GM21786 (cell line): ENCODE measurements at regions not wholly inside any gene's neighbourhood (a gene's known extent, or its start where the extent isn't known, plus 50 kb on each side); places are given as distances from the start of the nearest gene placed in this dataset.
"Not testable (repeated sequence)": the region's sequence is repeated elsewhere in the genome, so short reads cannot be mapped to it uniquely, and the experiment has no call there.

Source experiments
- ATAC-seq: cut with Tn5 transposase; IDR thresholded peaks from one replicate; pipeline ENCODE4 v1.9.1; 2021; ENCODE audit not compliant: unreplicated experiment

DNA sequence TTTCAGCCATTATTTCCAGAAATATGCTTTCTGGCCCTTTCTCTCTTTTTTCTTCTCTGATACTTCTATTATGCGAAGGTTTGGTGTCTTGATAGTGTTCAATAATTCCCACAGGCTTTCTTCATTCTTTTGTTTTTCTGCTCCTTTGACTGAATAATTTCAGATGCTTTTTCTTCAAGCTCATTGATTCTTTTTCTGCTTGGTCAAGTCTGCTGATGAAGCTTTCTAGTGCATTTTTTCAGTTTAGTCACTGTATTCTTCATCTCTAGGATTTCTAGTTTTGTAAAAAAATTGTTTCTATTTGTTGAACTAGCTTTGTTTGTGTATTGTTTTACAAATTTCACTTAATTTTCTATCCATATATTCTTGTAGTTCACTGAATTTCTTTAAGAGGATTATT is 304.0 kb upstream of the TARS1 start:
- ATAC-seq: no peak

DNA sequence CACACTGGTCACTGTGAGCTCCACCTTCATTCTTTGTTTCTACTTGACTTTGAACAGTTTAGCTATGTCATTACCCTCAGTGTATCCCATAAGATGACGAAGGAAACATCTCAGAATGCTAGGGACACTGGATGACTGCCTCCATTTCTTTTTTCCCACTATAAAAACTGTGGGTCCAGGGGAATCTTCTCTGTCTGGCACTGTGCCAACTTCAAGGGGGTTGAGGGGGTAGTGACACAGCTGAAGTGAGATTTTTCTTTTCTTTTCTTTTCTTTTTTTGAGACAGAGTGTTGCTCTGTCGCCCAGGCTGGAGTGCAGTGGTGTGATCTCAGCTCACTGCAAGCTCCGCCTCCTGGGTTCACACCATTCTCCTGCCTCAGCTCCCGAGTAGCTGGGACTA is 302.6 kb upstream of the TARS1 start:
- not testable (repeated sequence) for ATAC-seq

DNA sequence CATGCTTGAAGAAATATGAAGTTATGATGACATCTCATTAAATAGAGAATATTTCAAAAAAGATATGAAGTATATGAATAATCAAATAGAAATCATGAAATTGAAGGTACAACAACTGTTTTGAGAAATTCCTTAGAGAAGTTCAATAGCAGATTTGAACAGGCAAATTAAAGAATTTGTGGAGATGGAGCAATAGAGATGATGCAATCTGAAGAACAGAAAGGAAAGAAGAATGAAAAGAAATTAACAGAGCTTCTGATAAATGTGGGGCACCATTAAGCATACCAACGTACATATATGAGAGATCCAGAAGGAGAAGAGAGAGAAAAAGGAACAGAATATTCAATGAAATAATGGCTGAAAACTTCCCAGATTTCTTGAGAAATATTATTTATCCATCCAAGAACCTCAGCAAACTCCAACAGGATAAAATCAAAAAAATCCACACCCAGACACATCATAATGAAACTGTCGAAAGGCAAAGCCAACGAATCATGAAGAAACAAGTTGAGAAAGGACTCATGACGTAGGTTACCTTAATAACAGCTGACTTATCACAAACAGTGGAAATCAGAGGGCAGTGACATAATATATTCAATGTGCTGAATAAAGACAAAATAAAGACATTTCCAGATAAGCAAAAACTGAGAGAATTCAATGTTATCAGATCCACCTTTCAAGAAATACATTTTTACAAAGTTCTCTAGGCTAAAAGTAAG is 297.2 kb upstream of the TARS1 start:
- ATAC-seq: no peak

DNA sequence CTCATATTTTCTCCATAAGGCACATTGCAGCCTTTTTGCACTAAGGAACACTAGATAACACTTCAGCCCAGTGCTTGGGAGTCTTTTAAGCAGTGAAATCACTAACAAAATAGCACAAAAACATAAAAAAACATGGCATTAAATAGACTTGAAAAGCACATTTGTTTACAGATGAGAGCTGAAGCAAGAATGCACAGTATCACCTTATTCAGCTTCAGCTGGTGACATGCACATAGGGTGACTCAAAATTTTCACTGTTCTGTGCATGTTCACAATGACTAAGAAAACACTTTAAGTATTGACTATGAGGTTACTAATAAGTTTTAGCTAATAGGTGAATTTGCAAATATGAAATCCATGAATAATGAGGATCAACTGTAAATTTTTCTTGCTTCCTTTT is 293.9 kb upstream of the TARS1 start:
- no peak for ATAC-seq

DNA sequence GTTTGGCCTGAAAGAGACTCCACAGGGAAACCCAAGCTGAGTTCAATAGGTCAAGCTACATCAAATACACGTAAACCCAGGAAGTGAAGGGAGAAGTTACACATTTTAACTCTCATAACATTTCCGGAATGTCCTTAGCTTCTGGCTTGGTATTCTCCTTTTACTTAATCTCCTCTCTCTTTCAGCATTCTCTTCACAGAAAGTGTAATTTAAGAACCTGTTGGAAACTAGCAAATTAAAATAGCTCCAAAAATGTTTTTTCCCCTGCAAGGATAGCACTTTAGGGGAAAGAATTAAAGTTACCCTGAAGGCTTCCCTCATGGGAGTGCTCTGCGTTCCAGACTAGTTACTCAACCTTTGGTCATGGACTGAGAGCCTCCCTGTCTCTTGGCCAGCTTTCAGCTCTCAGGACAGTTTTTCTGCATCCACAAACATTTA is 292.7 kb upstream of the TARS1 start:
- no peak for ATAC-seq

DNA sequence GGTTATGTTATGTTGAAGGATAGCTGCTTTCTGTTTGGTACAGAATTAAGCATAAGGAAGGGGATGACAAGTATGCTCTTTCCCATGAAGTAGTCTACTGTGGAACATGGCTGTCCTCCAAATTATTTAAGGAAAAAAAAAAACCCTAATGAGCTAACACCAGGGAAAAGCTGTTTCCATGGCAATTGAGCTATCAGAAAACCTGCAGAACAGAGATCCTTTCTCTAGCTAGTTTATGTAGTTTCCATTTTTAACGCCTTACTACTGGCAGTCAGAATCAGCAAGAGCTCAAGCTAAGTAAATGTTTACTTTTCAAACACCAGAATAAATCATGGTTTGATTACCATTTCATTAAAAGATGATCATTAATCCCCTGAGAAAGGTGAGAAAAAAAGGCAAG is 287.4 kb upstream of the TARS1 start:
- no peak for ATAC-seq

DNA sequence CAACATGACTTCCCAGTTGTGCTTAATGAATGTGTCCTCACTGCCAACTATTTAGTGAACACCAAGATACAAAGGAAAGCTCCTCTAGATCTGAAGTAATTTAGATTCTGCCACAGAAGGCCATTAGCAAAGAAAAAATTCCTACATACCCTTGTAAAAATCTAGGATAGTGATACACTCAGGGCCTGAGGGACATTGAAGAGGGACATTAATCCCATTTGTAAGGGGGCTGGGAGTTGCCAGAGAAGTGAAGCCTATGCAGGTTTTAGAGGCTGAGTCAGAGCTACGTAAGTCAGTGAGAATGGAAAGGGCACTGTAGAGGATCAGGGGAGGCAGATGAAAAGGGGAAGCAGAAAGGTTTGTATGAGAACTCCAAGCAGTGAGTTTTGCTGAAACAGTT is 286.9 kb upstream of the TARS1 start:
- no peak for ATAC-seq

DNA sequence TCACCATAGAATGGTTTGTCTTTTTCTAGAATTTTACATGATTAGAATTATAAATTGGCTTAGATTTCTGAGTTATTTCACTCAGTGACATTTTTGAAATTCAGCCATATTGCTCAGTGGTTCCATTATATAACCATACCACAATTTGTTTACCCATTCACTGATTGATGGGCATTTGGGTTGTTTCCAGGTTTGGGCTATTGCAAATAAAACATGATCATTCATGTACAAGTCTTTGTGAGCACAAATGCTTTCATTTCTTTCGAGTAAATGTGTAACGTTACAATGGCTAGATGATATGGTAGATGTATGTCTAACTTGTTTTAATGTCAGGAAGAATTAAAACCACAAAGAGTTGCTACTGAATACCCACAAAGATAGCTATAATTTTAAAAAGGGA is 279.9 kb upstream of the TARS1 start:
- ATAC-seq: no peak

DNA sequence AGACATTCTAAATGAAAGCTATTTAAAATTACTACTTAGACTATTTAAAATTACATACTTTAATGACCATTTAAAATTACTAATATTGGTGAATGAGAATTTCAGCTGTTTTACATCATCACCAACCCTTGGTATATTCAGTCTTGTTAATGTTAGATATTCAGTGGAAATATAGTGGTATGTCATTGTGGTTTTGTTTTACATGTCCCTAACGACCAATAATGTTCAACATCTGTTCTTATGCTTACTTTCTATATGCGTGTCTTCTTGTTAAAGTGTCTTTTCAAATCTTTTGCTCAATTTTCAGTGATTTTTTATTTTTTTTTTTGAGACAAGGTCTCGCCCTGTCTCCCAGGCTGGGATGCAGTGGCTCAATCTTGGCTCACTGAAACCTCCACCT is 279.3 kb upstream of the TARS1 start:
- ATAC-seq: no peak

DNA sequence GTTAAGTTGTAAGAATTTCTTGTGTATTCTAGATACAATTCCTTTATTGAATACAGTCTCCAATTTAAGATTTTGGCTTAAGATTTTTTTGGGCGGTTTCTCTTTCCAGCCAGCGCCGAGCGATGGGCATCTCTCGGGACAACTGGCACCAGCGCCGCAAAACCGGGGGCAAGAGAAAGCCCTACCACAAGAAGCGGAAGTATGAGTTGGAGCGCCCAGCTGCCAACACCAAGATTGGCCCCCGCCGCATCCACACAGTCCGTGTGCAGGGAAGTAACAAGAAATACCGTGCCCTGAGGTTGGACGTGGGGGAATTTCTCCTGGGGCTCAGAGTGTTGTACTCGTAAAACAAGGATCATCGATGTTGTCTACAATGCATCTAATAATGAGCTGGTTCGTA is 278.7 kb upstream of the TARS1 start:
- no peak for ATAC-seq

DNA sequence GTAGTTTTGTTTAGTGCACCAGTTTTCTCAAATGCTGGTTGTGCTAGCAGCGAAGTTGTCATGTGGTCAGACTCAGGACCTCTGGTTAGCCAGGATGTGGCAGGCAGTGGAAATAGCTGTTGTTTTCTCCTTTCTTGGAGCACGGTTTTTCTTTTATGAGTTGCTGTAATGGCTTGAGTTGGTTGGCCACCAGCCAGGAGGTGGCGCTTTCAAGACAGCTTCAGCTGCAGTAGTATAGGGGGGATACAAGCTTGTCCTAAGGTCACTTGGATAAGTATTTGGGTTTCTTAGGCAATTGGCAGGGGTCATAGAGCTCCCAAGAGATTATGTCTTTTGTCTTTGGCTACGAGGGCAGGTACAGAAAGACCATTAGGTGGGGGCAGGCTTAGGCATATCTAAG is 274.2 kb upstream of the TARS1 start:
- ATAC-seq: no peak

DNA sequence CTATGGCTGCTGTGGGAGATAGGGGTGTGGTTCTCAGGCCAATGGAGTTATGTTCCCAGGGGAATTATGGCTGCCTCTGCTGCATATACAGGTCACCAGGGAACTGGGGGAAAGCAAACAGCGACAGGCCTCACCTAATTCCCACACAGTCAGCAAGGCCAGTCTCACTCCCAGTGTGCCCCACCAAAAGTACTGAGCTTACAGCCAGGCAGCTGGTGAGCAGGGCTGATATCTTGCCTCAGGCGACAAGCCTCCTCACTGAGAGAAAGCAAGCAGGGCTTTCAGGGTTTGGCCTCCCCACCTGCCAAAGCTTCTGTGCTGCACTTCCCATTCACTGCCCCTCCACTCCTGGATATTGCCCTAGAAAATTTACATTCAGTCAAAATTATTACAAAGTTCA is 273.8 kb upstream of the TARS1 start:
- ATAC-seq: no peak

DNA sequence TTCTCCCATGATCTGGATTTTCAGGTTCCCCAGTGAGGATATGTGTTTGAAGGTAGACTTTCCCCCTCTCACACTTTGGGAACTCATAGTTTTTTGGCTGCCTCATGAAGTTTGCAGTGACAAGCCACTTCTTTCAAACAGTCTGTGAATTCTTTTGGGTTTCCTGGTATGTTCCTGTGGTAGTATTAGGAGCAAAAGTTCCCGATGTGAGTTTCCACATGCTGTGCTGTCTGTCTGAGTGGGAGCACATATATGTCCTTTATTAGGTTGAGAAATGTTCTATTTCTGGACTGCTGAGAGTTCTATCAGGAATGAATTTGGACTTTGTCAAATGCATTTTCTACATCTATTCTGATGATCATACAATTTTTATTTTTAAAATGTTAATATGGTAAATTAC is 273.2 kb upstream of the TARS1 start:
- no peak for ATAC-seq

DNA sequence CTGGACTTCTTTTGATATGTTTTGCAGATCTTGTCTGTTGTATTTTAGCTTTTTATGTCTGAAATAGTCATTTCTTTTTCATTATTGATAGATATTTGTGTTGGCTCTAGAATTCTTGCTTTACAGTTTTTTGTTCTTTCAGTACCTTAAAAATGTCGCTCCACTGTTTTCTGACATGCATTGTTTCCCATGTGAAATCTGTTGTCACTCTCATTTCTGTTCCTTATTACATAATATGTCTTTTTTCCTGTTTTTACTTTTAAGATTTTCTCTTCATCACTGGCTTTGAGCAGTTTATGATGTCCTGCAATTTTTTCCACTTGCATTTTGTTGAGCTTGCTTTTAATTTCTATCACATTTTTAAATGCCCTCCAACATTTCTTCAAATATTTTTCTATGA is 270.4 kb upstream of the TARS1 start:
- ATAC-seq: no peak

DNA sequence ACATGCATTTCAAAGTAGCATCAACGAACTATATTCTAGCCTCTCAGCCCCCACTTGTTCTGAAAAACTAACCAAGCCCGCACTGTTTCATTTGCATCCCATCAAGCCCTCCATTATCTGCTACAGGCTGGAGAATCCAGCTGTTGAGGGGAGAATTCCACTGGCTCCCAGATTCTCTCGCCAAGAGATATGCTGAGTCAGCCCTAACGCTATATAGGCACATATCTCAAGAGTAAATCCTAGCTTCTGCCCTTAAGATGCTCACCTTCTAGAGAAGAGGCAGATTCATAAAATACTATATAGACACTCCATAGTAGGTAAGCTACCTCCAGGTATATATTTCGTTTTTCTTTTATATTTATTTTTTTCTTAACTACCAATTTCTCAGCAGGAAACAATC is 266.4 kb upstream of the TARS1 start:
- ATAC-seq: no peak

DNA sequence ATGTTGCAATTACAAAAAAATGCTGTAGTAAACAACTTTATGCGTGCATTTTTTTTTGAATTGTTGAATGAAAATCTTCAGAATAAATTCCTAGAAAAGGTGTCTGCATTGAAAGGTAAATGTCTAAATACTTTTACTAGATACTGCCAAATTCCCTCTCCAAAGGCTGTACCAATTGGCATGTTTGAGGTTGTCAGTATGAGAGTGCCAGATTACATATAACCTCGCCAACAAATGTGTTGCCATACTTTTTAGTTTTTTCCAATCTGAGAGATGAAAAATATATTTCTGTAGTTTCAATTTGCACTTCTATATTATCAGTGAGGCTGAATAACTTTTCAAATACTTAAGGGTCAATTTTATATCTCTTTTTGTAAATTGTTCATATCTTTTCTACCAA is 261.5 kb upstream of the TARS1 start:
- no peak for ATAC-seq

DNA sequence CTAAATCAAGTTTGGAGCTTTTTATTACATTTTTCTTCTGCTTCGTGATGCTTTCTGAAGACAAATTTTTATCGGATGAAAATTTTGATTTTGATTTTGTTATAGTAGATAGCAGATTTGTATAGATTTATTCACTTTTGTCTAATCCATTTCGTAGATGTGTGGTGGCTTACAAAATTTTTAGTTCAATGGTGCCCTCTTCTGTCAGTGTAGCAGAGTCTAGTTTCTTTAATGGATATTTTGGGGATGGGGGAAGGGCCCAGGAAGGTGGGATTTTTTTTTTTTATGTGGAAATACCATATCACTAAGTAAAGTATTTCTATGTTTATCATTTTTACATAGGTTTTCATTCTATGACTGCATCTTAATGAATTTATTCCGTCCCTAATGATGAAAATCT is 259.9 kb upstream of the TARS1 start:
- ATAC-seq: no peak

DNA sequence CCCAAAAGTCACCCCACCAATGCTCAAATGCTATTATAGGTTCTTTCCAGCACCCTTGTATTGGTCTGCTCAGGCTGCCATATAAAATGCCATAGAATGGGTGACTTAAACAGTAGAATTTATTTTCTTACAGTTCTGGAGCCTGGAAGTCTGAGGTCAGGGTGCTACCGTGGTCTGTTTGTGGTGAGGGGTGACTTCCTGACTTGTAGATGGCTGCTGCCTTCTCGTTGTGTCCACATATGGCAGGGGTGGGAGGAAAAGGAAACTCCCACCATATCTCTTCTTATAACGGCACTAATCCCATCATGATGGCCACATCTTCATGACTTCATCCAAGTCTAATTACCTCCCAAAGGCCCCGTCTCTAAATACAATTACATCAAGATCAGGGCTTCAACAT is 257.8 kb upstream of the TARS1 start:
- no peak for ATAC-seq

DNA sequence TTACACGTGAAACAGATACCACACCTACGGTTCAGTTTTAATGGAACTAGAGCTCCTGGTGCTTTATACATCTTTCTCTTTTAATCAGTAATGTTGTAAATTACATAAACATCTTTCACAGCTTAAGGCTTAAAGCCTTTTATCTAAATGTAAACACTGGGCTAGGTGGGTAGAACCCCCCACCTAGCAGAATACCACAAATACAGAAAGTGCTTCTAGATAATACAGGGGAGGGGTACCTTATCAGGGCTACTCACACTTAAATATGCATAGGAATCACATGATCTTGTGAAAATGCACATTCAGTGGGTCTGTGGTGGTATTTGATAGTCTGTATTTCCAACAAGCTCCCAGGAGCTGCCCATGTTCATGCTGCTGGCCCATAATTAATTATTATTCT is 256.4 kb upstream of the TARS1 start:
- no peak for ATAC-seq

DNA sequence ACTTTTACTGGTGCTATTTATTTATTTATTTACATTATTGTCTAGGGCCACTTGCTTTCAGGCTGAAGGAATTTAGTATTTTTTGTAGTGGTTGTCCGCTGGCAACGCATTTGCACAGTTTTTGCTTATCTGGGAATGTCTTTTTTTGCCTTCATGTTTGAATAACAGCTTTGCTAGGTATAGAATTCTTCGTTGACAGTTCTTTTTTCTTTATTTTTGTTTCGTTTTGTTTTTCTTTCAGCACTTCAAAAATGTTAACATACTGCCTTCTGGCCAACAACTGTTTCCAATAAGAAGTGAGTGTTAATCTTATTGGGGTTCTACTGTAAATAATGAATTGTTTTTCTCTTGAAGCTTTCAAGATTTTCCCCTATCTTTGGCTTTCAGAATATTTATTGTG is 252.7 kb upstream of the TARS1 start:
- no peak for ATAC-seq

DNA sequence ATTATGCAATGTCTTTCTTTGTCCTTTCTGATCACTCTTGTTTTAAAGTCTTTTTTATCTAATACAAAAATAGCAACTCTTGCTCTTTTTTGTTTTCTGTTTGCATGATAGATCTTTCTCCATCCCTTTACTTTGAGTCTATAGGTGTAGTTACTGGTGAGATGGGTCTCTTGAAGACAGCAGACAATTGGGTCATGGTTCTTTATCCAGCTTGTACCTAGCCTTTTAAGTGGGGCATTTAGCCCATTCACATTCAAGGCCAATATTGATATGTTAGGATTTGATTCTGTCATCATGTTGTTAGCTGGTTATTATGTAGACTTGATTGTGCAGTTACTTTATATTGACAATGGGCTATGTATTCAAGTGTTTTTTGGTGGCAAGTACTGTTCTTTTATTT is 245.9 kb upstream of the TARS1 start:
- no peak for ATAC-seq

DNA sequence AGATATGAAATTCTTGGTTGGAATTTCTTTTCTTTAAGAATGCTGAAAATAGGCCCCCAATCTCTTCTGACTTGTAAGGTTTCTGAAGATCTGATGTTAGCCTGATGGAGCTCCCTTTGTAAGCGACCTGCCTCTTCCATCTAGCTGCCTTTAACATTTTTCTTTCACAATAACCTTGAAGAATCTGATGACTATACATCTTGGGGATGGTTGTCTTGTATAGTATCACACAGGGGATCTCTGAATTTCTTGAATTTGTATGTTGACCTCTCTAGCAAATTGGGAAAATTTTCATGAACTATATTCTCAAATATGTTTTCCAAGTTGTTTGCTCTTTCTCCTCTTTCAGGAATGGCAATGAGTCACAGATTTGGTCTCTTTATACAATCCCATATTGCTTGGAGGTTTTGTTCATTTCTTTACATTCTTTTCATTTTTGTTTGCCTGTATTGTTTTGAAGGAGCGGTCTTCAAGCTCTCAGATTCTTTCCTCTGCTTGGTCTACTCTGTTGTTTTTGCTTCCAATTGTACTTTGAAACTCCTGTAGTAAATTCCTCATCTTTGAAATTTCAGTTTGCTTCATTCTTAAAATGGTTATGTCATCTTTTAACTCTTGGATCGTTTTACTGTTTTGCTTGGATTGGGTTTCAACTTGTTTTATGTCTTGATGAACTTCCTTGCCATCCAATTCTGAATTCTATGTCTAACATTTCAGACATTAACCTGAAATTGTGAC is 245.2 kb upstream of the TARS1 start:
- ATAC-seq: no peak

DNA sequence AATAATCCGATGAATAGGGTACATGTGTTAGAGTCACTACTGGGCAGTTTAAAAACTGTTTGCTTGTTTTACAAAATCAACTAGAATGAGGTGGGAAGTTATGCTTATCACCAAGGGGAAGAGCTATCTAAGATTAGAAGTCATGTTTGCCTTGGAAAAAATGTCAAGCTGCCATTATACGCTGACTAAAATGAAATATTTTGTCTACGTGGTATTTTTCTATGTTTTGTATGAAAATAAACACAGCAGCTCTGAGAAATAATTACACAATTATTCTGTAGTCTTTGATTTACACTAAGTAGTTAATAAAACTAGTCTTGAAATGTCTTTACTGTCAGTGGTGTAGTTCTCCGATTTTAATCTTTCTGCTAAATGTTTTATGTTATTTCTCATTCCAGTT is 241.9 kb upstream of the TARS1 start:
- no peak for ATAC-seq
